ENCODE measurements at regions not wholly inside any gene's neighbourhood (a gene's known extent, or its start where the extent isn't known, plus 50 kb on each side); places are given as distances from the start of the nearest gene placed in this dataset.

GRCh38 chr3:74564560-74564959, 49.9 kb downstream of the CNTN3 start:
- DNase-seq, result no peak
- Histone ChIP-seq H3K4me3 (no peak overlapping the region), H3K27me3 (no peaks in the 10 kb centered on the region), H3K4me1 (peaks cover 0 to 11% (median 0%) of the 10 kb centered on the region in 4 donors), H3K9me3 (no peaks in the 10 kb centered on the region), H3K36me3 (no peaks in the 10 kb centered on the region), H3K27ac (no peak overlapping the region)
- TF ChIP-seq CTCF (IDR thresholded peaks at IDR 0.05), result no peak
- intact Hi-C loops (cut with DNase I; ENCODE audit: low total_unique reads), result no loop called here

GRCh38 chr3:74562558-74563269, 51.7 kb downstream of the CNTN3 start:
- Histone ChIP-seq H3K4me3 (no peak overlapping the region), H3K36me3 (no peaks in the 10 kb centered on the region), H3K27me3 (no peaks in the 10 kb centered on the region), H3K27ac (no peak overlapping the region), H3K9me3 (peaks cover 0 to 4% (median 0%) of the 10 kb centered on the region in 3 donors), H3K4me1 (peaks cover 0 to 11% (median 0%) of the 10 kb centered on the region in 4 donors)
- no peak for DNase-seq
- no peak for TF ChIP-seq CTCF (IDR thresholded peaks at IDR 0.05)
- intact Hi-C loops (cut with DNase I; ENCODE audit: low total_unique reads), result no loop called here

GRCh38 chr3:74561881-74562280, 52.6 kb downstream of the CNTN3 start:
- no peak for DNase-seq
- no peak overlapping the region for H3K4me3 ChIP-seq
- TF ChIP-seq CTCF (IDR thresholded peaks at IDR 0.05), result no peak
- peaks cover 0 to 4% (median 0%) of the 10 kb centered on the region in 3 donors for H3K9me3 ChIP-seq
- no peaks in the 10 kb centered on the region for H3K36me3 ChIP-seq
- intact Hi-C loops (cut with DNase I; ENCODE audit: low total_unique reads), result no loop called here
- no peaks in the 10 kb centered on the region for H3K27me3 ChIP-seq
- no peak overlapping the region for H3K27ac ChIP-seq
- peaks cover 0 to 11% (median 0%) of the 10 kb centered on the region in 4 donors for H3K4me1 ChIP-seq

- no peak for TF ChIP-seq CTCF (IDR thresholded peaks at IDR 0.05)
- H3K4me1 ChIP-seq, result peaks cover 0 to 11% (median 0%) of the 10 kb centered on the region in 4 donors
- DNase-seq, result no peak
- H3K4me3 ChIP-seq, result no peak overlapping the region
- no peaks in the 10 kb centered on the region for H3K27me3 ChIP-seq
- no peaks in the 10 kb centered on the region for H3K36me3 ChIP-seq
- intact Hi-C loops (cut with DNase I; ENCODE audit: low total_unique reads), result no loop called here
- H3K27ac ChIP-seq, result no peak overlapping the region
- peaks cover 0 to 4% (median 0%) of the 10 kb centered on the region in 3 donors for H3K9me3 ChIP-seq
These were observed 55.2 kb downstream of the CNTN3 start for GRCh38 chr3:74559261-74559660.

GRCh38 chr3:74550686-74551085, 63.8 kb downstream of the CNTN3 start:
- TF ChIP-seq CTCF (IDR thresholded peaks at IDR 0.05), result no peak
- H3K36me3 ChIP-seq, result no peaks in the 10 kb centered on the region
- H3K4me3 ChIP-seq, result no peak overlapping the region
- no peak for DNase-seq
- no peaks in the 10 kb centered on the region for H3K4me1 ChIP-seq
- H3K27me3 ChIP-seq, result no peaks in the 10 kb centered on the region
- intact Hi-C loops (cut with DNase I; ENCODE audit: low total_unique reads), result no loop called here
- H3K27ac ChIP-seq, result no peak overlapping the region
- no peaks in the 10 kb centered on the region for H3K9me3 ChIP-seq

Data from tibial artery (tissue), 4 donors.